Neural progenitor cell (in vitro differentiated cells): ENCODE measurements at regions not wholly inside any gene's neighbourhood (a gene's known extent, or its start where the extent isn't known, plus 50 kb on each side); places are given as distances from the start of the nearest gene placed in this dataset.
"Not testable (repeated sequence)": the region's sequence is repeated elsewhere in the genome, so short reads cannot be mapped to it uniquely, and the experiment has no call there.

ENCODE experiments used
- DNase-seq: peaks from one replicate; pipeline ENCODE4 v3.0.0-alpha.2; 2016; ENCODE audit warnings: low spot score
- H2AFZ ChIP-seq: fragments of 200-600 bp; sonication (generic); replicated peaks from 2 replicates; pipeline ENCODE4 v1.6.1; 2016; ENCODE audit warnings: antibody characterized with exemption
- H3F3A ChIP-seq: fragments of 200-600 bp; sonication (generic); 2 replicates; pipeline ENCODE4 v1.6.1; 2016; ENCODE audit warnings: antibody characterized with exemption, low read depth
- H3K27ac ChIP-seq: fragments of 200-600 bp; sonication (generic); 2 replicates; pipeline ENCODE4 v1.5.1; 2016; ENCODE audit warnings: mild to moderate bottlenecking
- H3K27me3 ChIP-seq: fragments of 200-600 bp; sonication (generic); 2 replicates; pipeline ENCODE4 v1.6.1; 2016; ENCODE audit warnings: mild to moderate bottlenecking, moderate library complexity
- H3K36me3 ChIP-seq: fragments of 200-600 bp; sonication (generic); 2 replicates; pipeline ENCODE4 v1.5.1; 2016
- H3K4me1 ChIP-seq: fragments of 200-600 bp; sonication (generic); 2 replicates; pipeline ENCODE4 v1.6.1; 2016; ENCODE audit warnings: mixed run types
- H3K4me2 ChIP-seq: fragments of 200-600 bp; sonication (generic); 2 replicates; pipeline ENCODE4 v1.6.1; 2016
- H3K4me3 ChIP-seq: fragments of 200-600 bp; sonication (generic); 2 replicates; pipeline ENCODE4 v1.5.1; 2016
- H3K79me2 ChIP-seq: fragments of 200-600 bp; sonication (generic); 2 replicates; pipeline ENCODE4 v1.6.1; 2016; ENCODE audit warnings: low read depth
- H3K9ac ChIP-seq: fragments of 200-600 bp; sonication (generic); 2 replicates; pipeline ENCODE4 v1.6.1; 2016
- H3K9me3 ChIP-seq: fragments of 200-600 bp; sonication (generic); 2 replicates; pipeline ENCODE4 v1.5.1; 2016; ENCODE audit warnings: low read depth
- H4K20me1 ChIP-seq: fragments of 200-600 bp; sonication (generic); 2 replicates; pipeline ENCODE4 v1.6.1; 2016; ENCODE audit warnings: low read depth
- H3K27ac Mint-ChIP-seq: 3 replicates; pipeline ENCODE4 v1.8.0; 2021; ENCODE audit warnings: mixed read lengths
- H3K27me3 Mint-ChIP-seq: 2 replicates; pipeline ENCODE4 v1.8.0; 2022; ENCODE audit warnings: low read depth, mild to moderate bottlenecking, inconsistent platforms, moderate library complexity, mixed read lengths; ENCODE audit not compliant: insufficient read depth
- H3K36me3 Mint-ChIP-seq: 3 replicates; pipeline ENCODE4 v1.8.0; 2021; ENCODE audit warnings: mixed read lengths
- H3K4me1 Mint-ChIP-seq: 3 replicates; pipeline ENCODE4 v1.8.0; 2021; ENCODE audit warnings: mixed read lengths
- H3K4me3 Mint-ChIP-seq: 3 replicates; pipeline ENCODE4 v1.8.0; 2021; ENCODE audit warnings: mild to moderate bottlenecking, moderate library complexity, mixed read lengths
- H3K9me3 Mint-ChIP-seq: 3 replicates; pipeline ENCODE4 v1.8.0; 2020; ENCODE audit warnings: mixed read lengths
- CTCF ChIP-seq: fragments of 200-600 bp; sonication (generic); IDR thresholded peaks from 2 replicates; pipeline ENCODE4 v1.5.1; 2017; ENCODE audit warnings: antibody characterized with exemption, mild to moderate bottlenecking
- EZH2 ChIP-seq: fragments of 200-600 bp; sonication (generic); IDR thresholded peaks from 2 replicates; pipeline ENCODE4 v1.6.1; 2017; ENCODE audit warnings: antibody characterized with exemption, mild to moderate bottlenecking, moderate library complexity
- EZH2phosphoT487 ChIP-seq: fragments of 200-600 bp; sonication (generic); IDR thresholded peaks from 2 replicates; pipeline ENCODE4 v1.6.1; 2017; ENCODE audit warnings: antibody characterized with exemption

- H3K9ac ChIP-seq = no peak overlapping the region
- H3K4me1 ChIP-seq = no peaks in the 10 kb centered on the region
- DNase-seq = no peak
- no peaks in the 10 kb centered on the region for H3F3A ChIP-seq
- no peaks in the 10 kb centered on the region for H3K9me3 Mint-ChIP-seq
- H3K4me3 Mint-ChIP-seq = no peak overlapping the region
- H3K36me3 ChIP-seq = no peaks in the 10 kb centered on the region
- H3K4me3 ChIP-seq = no peak overlapping the region
- no peak overlapping the region for H3K27ac ChIP-seq
- no peak overlapping the region for H2AFZ ChIP-seq
- H3K9me3 ChIP-seq = no peaks in the 10 kb centered on the region
- H3K79me2 ChIP-seq = no peaks in the 10 kb centered on the region
- no peaks in the 10 kb centered on the region for H3K36me3 Mint-ChIP-seq
- TF ChIP-seq EZH2 (no peak), CTCF (no peak), EZH2phosphoT487 (no peak)
- H3K27me3 ChIP-seq = no peaks in the 10 kb centered on the region
- H3K4me2 ChIP-seq = no peak overlapping the region
- H3K27me3 Mint-ChIP-seq = no peaks in the 10 kb centered on the region
- no peaks in the 10 kb centered on the region for H3K4me1 Mint-ChIP-seq
- no peaks in the 10 kb centered on the region for H4K20me1 ChIP-seq
- no peak overlapping the region for H3K27ac Mint-ChIP-seq
These were observed 72.7 kb upstream of the NREP start for GRCh38 chr5:111829701-111830100.

GRCh38 chr5:111826064-111826463 is 69.1 kb upstream of the NREP start:
- Mint-ChIP-seq H3K4me3 (no peak overlapping the region), H3K36me3 (no peaks in the 10 kb centered on the region), H3K4me1 (no peaks in the 10 kb centered on the region), H3K27me3 (no peaks in the 10 kb centered on the region), H3K9me3 (no peaks in the 10 kb centered on the region), H3K27ac (no peak overlapping the region)
- Histone ChIP-seq H3K4me3 (no peak overlapping the region), H3K27me3 (no peaks in the 10 kb centered on the region), H3K36me3 (no peaks in the 10 kb centered on the region), H3K4me2 (no peak overlapping the region), H3K27ac (no peak overlapping the region), H3K4me1 (no peaks in the 10 kb centered on the region), H3K9ac (no peak overlapping the region), H2AFZ (no peak overlapping the region), H4K20me1 (no peaks in the 10 kb centered on the region), H3F3A (no peaks in the 10 kb centered on the region), H3K79me2 (no peaks in the 10 kb centered on the region), H3K9me3 (no peaks in the 10 kb centered on the region)
- TF ChIP-seq EZH2 (no peak), EZH2phosphoT487 (no peak), CTCF (no peak)
- no peak for DNase-seq

GRCh38 chr5:111820072-111820471 is 63.1 kb upstream of the NREP start:
- Mint-ChIP-seq H3K36me3 (no peaks in the 10 kb centered on the region), H3K9me3 (no peaks in the 10 kb centered on the region), H3K4me1 (no peaks in the 10 kb centered on the region), H3K27me3 (no peaks in the 10 kb centered on the region), H3K4me3 (no peak overlapping the region), H3K27ac (no peak overlapping the region)
- peak overlapping the region; percentile 68 for H2AFZ ChIP-seq
- no peaks in the 10 kb centered on the region for H3K4me1 ChIP-seq
- H3K9me3 ChIP-seq = no peaks in the 10 kb centered on the region
- no peaks in the 10 kb centered on the region for H3K36me3 ChIP-seq
- no peaks in the 10 kb centered on the region for H3F3A ChIP-seq
- peak; percentile 33 for TF ChIP-seq CTCF
- no peak for TF ChIP-seq EZH2phosphoT487
- TF ChIP-seq EZH2 = no peak
- no peaks in the 10 kb centered on the region for H3K27me3 ChIP-seq
- H3K27ac ChIP-seq = no peak overlapping the region
- H3K4me2 ChIP-seq = no peak overlapping the region
- no peaks in the 10 kb centered on the region for H3K79me2 ChIP-seq
- H4K20me1 ChIP-seq = no peaks in the 10 kb centered on the region
- no peak overlapping the region for H3K9ac ChIP-seq
- no peak overlapping the region for H3K4me3 ChIP-seq
- peak; percentile 29 for DNase-seq

- H3K4me3 Mint-ChIP-seq, H3F3A ChIP-seq, H3K9me3 ChIP-seq, H3K9me3 Mint-ChIP-seq, H3K36me3 ChIP-seq, H3K27ac ChIP-seq, H3K4me2 ChIP-seq, H3K27me3 ChIP-seq, H3K4me1 Mint-ChIP-seq, H3K4me1 ChIP-seq, H2AFZ ChIP-seq, H3K79me2 ChIP-seq, H3K36me3 Mint-ChIP-seq, H3K9ac ChIP-seq, H3K4me3 ChIP-seq, H4K20me1 ChIP-seq, H3K27ac Mint-ChIP-seq, H3K27me3 Mint-ChIP-seq, DNase-seq: not testable (repeated sequence)
These were observed 62.0 kb upstream of the NREP start for GRCh38 chr5:111819028-111819427.
